HG03442 (cell line): ENCODE measurements at regions not wholly inside any gene's neighbourhood (a gene's known extent, or its start where the extent isn't known, plus 50 kb on each side); places are given as distances from the start of the nearest gene placed in this dataset.

Source experiments
- ATAC-seq: cut with Tn5 transposase; IDR thresholded peaks from one replicate; pipeline ENCODE4 v1.9.1; 2021; ENCODE audit warnings: mild to moderate bottlenecking, moderate library complexity; ENCODE audit not compliant: unreplicated experiment

GRCh38 chr10:131442271-131442670 is 130.8 kb upstream of the TCERG1L start:
- no peak for ATAC-seq

- no peak for ATAC-seq
Measured at GRCh38 chr10:131444286-131444685, 132.8 kb upstream of the TCERG1L start.

GRCh38 chr10:131444862-131445461 is 133.4 kb upstream of the TCERG1L start:
- no peak for ATAC-seq

GRCh38 chr10:131445623-131446022 is 134.1 kb upstream of the TCERG1L start:
- ATAC-seq, result no peak

GRCh38 chr10:131446171-131446570 is 134.7 kb upstream of the TCERG1L start:
- no peak for ATAC-seq

GRCh38 chr10:131448171-131448570 is 136.7 kb upstream of the TCERG1L start:
- ATAC-seq, result no peak

GRCh38 chr10:131448883-131449282 is 137.4 kb upstream of the TCERG1L start:
- no peak for ATAC-seq

GRCh38 chr10:131450216-131450765 is 138.8 kb upstream of the TCERG1L start:
- no peak for ATAC-seq

- ATAC-seq, result no peak
Measured at GRCh38 chr10:131451407-131452015, 140.0 kb upstream of the TCERG1L start.

- ATAC-seq, result no peak
Measured at GRCh38 chr10:131452926-131453720, 141.6 kb upstream of the TCERG1L start.

GRCh38 chr10:131453721-131454634 is 142.5 kb upstream of the TCERG1L start:
- ATAC-seq, result peak; percentile 47

- ATAC-seq, result no peak
Measured at GRCh38 chr10:131456411-131456810, 144.9 kb upstream of the TCERG1L start.

- no peak for ATAC-seq
Measured at GRCh38 chr10:131461093-131461492, 149.6 kb upstream of the TCERG1L start.

GRCh38 chr10:131464789-131465188 is 153.3 kb upstream of the TCERG1L start:
- ATAC-seq, result no peak

GRCh38 chr10:131469551-131469950 is 158.0 kb upstream of the TCERG1L start:
- ATAC-seq, result no peak

GRCh38 chr10:131473645-131474044 is 162.1 kb upstream of the TCERG1L start:
- ATAC-seq, result no peak

GRCh38 chr10:131474416-131474815 is 162.9 kb upstream of the TCERG1L start:
- ATAC-seq, result no peak

- no peak for ATAC-seq
Measured at GRCh38 chr10:131475043-131475442, 163.5 kb upstream of the TCERG1L start.

- ATAC-seq, result no peak
Measured at GRCh38 chr10:131475803-131476202, 164.3 kb upstream of the TCERG1L start.

- no peak for ATAC-seq
Measured at GRCh38 chr10:131477457-131478121, 166.1 kb upstream of the TCERG1L start.
